HCT116 (cell line): ENCODE measurements at regions not wholly inside any gene's neighbourhood (a gene's known extent, or its start where the extent isn't known, plus 50 kb on each side); places are given as distances from the start of the nearest gene placed in this dataset.

Experiments
- ATAC-seq: fragments of 200-7000 bp; cut with Tn5 transposase; 2 replicates; pipeline ENCODE4 v1.9.1; 2020; ENCODE audit warnings: mild to moderate bottlenecking, moderate library complexity
- BruUV-seq: library from RNA; stranded (reverse); fragments of 400-500 nt; replicated peaks from 2 replicates; lab custom pipeline; 2021; lab: Mats Ljungman, UMichigan
- CTCF ChIA-PET: fragments of 300-600 bp; sonication (Branson Sonifier 250); formaldehyde crosslinking; loops from one replicate; lab custom pipeline; 2021; ENCODE audit warnings: antibody characterized with exemption; lab: Charles Lee
- POLR2A ChIA-PET: fragments of 300-600, 350-600 bp; sonication (Branson Sonifier 250); formaldehyde crosslinking; loops from one replicate; lab custom pipeline; 2021; ENCODE audit warnings: antibody characterized with exemption; lab: Charles Lee
- RAD21 ChIA-PET, 2 experiments: fragments of 300-600 bp; sonication (Branson Sonifier 250); formaldehyde crosslinking; loops; one replicate each; lab custom pipeline; 2023; ENCODE audit warnings: low total read pairs in 2 of 2; ENCODE audit not compliant: uncharacterized antibody in 2 of 2, unreplicated experiment in 2 of 2, low non-redundant PET in 1 of 2; lab: Charles Lee
- DNase-seq: peaks from one replicate; pipeline ENCODE4 v3.0.0-alpha.2; 2010; ENCODE audit warnings: low read depth, low spot score
- H2AFZ ChIP-seq: fragments of 200-600 bp; shearing (Covaris generic), sonication (generic); 2 replicates; pipeline ENCODE4 v1.6.1; 2017; ENCODE audit warnings: low read depth, mixed run types, mixed read lengths, antibody characterized with exemption, low read length; ENCODE audit not compliant: poor library complexity, severe bottlenecking
- H3K27ac ChIP-seq: 2 replicates; pipeline ENCODE4 v1.5.1; 2012; ENCODE audit warnings: low read depth, low read length
- H3K27me3 ChIP-seq: fragments of 200-600 bp; sonication (generic); 2 replicates; pipeline ENCODE4 v1.6.1; 2016; ENCODE audit warnings: mixed run types, low read length, mixed read lengths; ENCODE audit not compliant: insufficient read depth
- H3K36me3 ChIP-seq, 2 experiments: fragments of 200-500 bp in 1 of 2; fragments of 200-600 bp in 1 of 2; sonication (Bioruptor generic) in 1 of 2; sonication (generic) in 1 of 2; 2 replicates each; pipeline versions ENCODE4 v1.5.1 to v1.6.1; 2014 to 2016; ENCODE audit warnings: low read length in 2 of 2, inconsistent platforms in 1 of 2, mixed read lengths in 1 of 2, mixed run types in 1 of 2; ENCODE audit not compliant: insufficient read depth in 2 of 2, control insufficient read depth in 1 of 2
- H3K4me1 ChIP-seq, 2 experiments: fragments of 200-600 bp in 1 of 2; sonication (generic) in 1 of 2; 2 replicates each; pipeline versions ENCODE4 v1.5.1 to v1.6.1; 2012 to 2017; ENCODE audit warnings: low read length in 2 of 2, inconsistent platforms in 1 of 2, mild to moderate bottlenecking in 1 of 2, mixed read lengths in 1 of 2, mixed run types in 1 of 2, moderate library complexity in 1 of 2; ENCODE audit not compliant: insufficient read depth in 2 of 2, control insufficient read depth in 1 of 2
- H3K4me2 ChIP-seq: fragments of 200-600 bp; sonication (generic); 2 replicates; pipeline ENCODE4 v1.6.1; 2017; ENCODE audit warnings: mixed run types, low read length, mixed read lengths
- H3K4me3 ChIP-seq, 2 experiments: fragments of 200-600 bp in 1 of 2; sonication (generic) in 1 of 2; replicated peaks in 1 of 2; 2 replicates each; pipeline ENCODE4 v1.5.1; 2011 to 2016; ENCODE audit warnings: low read length in 2 of 2, control low read depth in 1 of 2, low read depth in 1 of 2, mild to moderate bottlenecking in 1 of 2, mixed read lengths in 1 of 2, mixed run types in 1 of 2
- H3K79me2 ChIP-seq: fragments of 200-600 bp; sonication (generic); 2 replicates; pipeline ENCODE4 v1.6.1; 2017; ENCODE audit warnings: mild to moderate bottlenecking, mixed run types, low read length, moderate library complexity, mixed read lengths; ENCODE audit not compliant: insufficient read depth
- H3K9ac ChIP-seq: fragments of 200-600 bp; sonication (generic); 2 replicates; pipeline ENCODE4 v1.6.1; 2016; ENCODE audit warnings: low read length, mixed read lengths
- H3K9me2 ChIP-seq: fragments of 200-600 bp; sonication (generic), shearing (Covaris generic); 2 replicates; pipeline ENCODE4 v1.6.1; 2017; ENCODE audit warnings: mixed run types, mild to moderate bottlenecking, moderate library complexity; ENCODE audit not compliant: insufficient read depth
- H3K9me3 ChIP-seq, 2 experiments: fragments of 200-500 bp in 1 of 2; fragments of 200-600 bp in 1 of 2; sonication (Bioruptor generic) in 1 of 2; sonication (generic) in 1 of 2; 2 replicates each; pipeline ENCODE4 v1.6.1; 2014 to 2017; ENCODE audit warnings: low read length in 2 of 2, mixed read lengths in 2 of 2, inconsistent platforms in 1 of 2, low read depth in 1 of 2, mild to moderate bottlenecking in 1 of 2, mixed run types in 1 of 2, moderate library complexity in 1 of 2; ENCODE audit not compliant: control insufficient read depth in 1 of 2, insufficient read depth in 1 of 2
- H4K20me1 ChIP-seq: fragments of 200-600 bp; sonication (generic), shearing (Covaris generic); 2 replicates; pipeline ENCODE4 v1.6.1; 2017; ENCODE audit warnings: mixed run types, mild to moderate bottlenecking, moderate library complexity; ENCODE audit not compliant: insufficient read depth
- CBX3 ChIP-seq: IDR thresholded peaks from 2 replicates; pipeline ENCODE4 v1.6.1; 2012; ENCODE audit warnings: low read depth
- CEBPB ChIP-seq: IDR thresholded peaks from 2 replicates; pipeline ENCODE4 v1.6.1; 2012; ENCODE audit warnings: low read depth
- CTCF ChIP-seq, 3 experiments: fragments of 200-600 bp in 1 of 3; sonication (generic) in 1 of 3; IDR thresholded peaks in 2 of 3; conservative IDR thresholded peaks in 1 of 3; 2 replicates each; pipeline ENCODE4 v1.5.1; 2012 to 2017; ENCODE audit warnings: low read depth in 2 of 3, low read length in 2 of 3, antibody characterized with exemption in 1 of 3, borderline replicate concordance in 1 of 3, control low read depth in 1 of 3, mild to moderate bottlenecking in 1 of 3, mixed read lengths in 1 of 3, mixed run types in 1 of 3, moderate library complexity in 1 of 3; ENCODE audit not compliant: insufficient read depth in 1 of 3
- EGR1 ChIP-seq: IDR thresholded peaks from 2 replicates; pipeline ENCODE4 v1.6.1; 2012; ENCODE audit warnings: low read depth
- EZH2 ChIP-seq: fragments of 200-600 bp; sonication (generic); IDR thresholded peaks from 2 replicates; pipeline ENCODE4 v1.6.1; 2017; ENCODE audit warnings: antibody characterized with exemption, mixed run types
- EZH2phosphoT487 ChIP-seq: fragments of 200-600 bp; IDR thresholded peaks from 2 replicates; pipeline ENCODE4 v1.6.1; 2018; ENCODE audit warnings: antibody characterized with exemption, borderline replicate concordance
- JUND ChIP-seq: IDR thresholded peaks from 2 replicates; pipeline ENCODE4 v1.6.1; 2012
- MAX ChIP-seq: IDR thresholded peaks from 2 replicates; pipeline ENCODE4 v1.6.1; 2012
- POLR2AphosphoS5 ChIP-seq: IDR thresholded peaks from 2 replicates; pipeline ENCODE4 v1.6.1; 2011; ENCODE audit warnings: mild to moderate bottlenecking, low read depth, low read length, moderate library complexity
- RAD21 ChIP-seq: IDR thresholded peaks from 2 replicates; pipeline ENCODE4 v1.6.1; 2012; ENCODE audit warnings: low read depth, mild to moderate bottlenecking
- REST ChIP-seq: IDR thresholded peaks from 2 replicates; pipeline ENCODE4 v1.6.1; 2012; ENCODE audit warnings: low read depth
- SIN3A ChIP-seq: IDR thresholded peaks from 2 replicates; pipeline ENCODE4 v1.6.1; 2012; ENCODE audit warnings: low read depth
- SP1 ChIP-seq: IDR thresholded peaks from 2 replicates; pipeline ENCODE4 v1.6.1; 2012; ENCODE audit warnings: low read depth
- SRF ChIP-seq: IDR thresholded peaks from 2 replicates; pipeline ENCODE4 v1.6.1; 2012; ENCODE audit warnings: low read depth
- TCF7L2 ChIP-seq: IDR thresholded peaks from 2 replicates; pipeline ENCODE4 v1.7.0; 2011; ENCODE audit warnings: borderline replicate concordance, inconsistent platforms; ENCODE audit not compliant: insufficient read depth, insufficient read length; ENCODE audit errors: extremely low read depth
- ZBTB33 ChIP-seq: IDR thresholded peaks from 2 replicates; pipeline ENCODE4 v1.6.1; 2011; ENCODE audit warnings: mild to moderate bottlenecking, low read length, moderate library complexity; ENCODE audit not compliant: insufficient replicate concordance; ENCODE audit errors: extremely low read depth
- ZFX ChIP-seq: fragments of 450-650 bp; IDR thresholded peaks from 2 replicates; pipeline ENCODE4 v1.6.1; 2017
- ZNF274 ChIP-seq: fragments of 200-500 bp; sonication (Bioruptor generic); IDR thresholded peaks from 2 replicates; pipeline ENCODE4 v1.6.1; 2014; ENCODE audit warnings: mild to moderate bottlenecking, low read depth, low read length, inconsistent platforms
- intact Hi-C: fragments of 100-400 bp; cut with micrococcal nuclease; formaldehyde crosslinking; loops from 2 replicates; pipeline ENCODE4 v1.10.0; 2022

- ATAC-seq (no peak), DNase-seq (no peak)
- no peaks in the 10 kb centered on the region for H4K20me1 ChIP-seq
- TF ChIP-seq EZH2 (no peak), CEBPB (no peak), TCF7L2 (no peak), ZFX (no peak), RAD21 (no peak), ZBTB33 (no peak), EZH2phosphoT487 (no peak), SRF (no peak), REST (no peak), JUND (no peak), SIN3A (no peak), MAX (no peak), SP1 (no peak), ZNF274 (no peak), POLR2AphosphoS5 (no peak), CBX3 (no peak), EGR1 (no peak), CTCF (IDR thresholded peaks at IDR 0.05 in 2 of 3, conservative IDR thresholded peaks at IDR 0.05 in 1 of 3; ENCODE audit: borderline replicate concordance in 1 of 3, insufficient read depth in 1 of 3, low read depth in 2 of 3, low read length in 2 of 3) (no peak)
- no peak overlapping the region for H3K4me2 ChIP-seq
- H3K4me1 ChIP-seq: no peaks in the 10 kb centered on the region
- H3K9me2 ChIP-seq: no peaks in the 10 kb centered on the region
- no TSS peak for BruUV-seq
- RAD21 ChIA-PET: no interaction called here
- no peaks in the 10 kb centered on the region for H3K79me2 ChIP-seq
- no peak overlapping the region for H3K27ac ChIP-seq
- peaks cover 17% of the 10 kb centered on the region; the same call in 1 of the 2 replicates for H3K27me3 ChIP-seq
- POLR2A ChIA-PET: no interaction called here
- intact Hi-C loops: loop anchor here (10.0 kb wide), 1 partner anchor 1195 kb away; no protein-coding TSS in a partner anchor
- no peaks in the 10 kb centered on the region for H3K36me3 ChIP-seq
- no peak overlapping the region for H3K9ac ChIP-seq
- no peak overlapping the region for H2AFZ ChIP-seq
- CTCF ChIA-PET: no interaction called here
- H3K9me3 ChIP-seq: no peaks in the 10 kb centered on the region
- H3K4me3 ChIP-seq: no peak overlapping the region
Observed at GRCh38 chr5:62149879-62150278, 156.1 kb upstream of the KIF2A start.
